H9 (cell line): ENCODE measurements at regions not wholly inside any gene's neighbourhood (a gene's known extent, or its start where the extent isn't known, plus 50 kb on each side); places are given as distances from the start of the nearest gene placed in this dataset.

ENCODE experiments used
- DNase-seq: peaks from one replicate; pipeline ENCODE4 v3.0.0-alpha.2; 2017
- H2AFZ ChIP-seq: one replicate; pipeline ENCODE4 v1.6.1; 2013; ENCODE audit warnings: mild to moderate bottlenecking, low read length, control low read depth, moderate library complexity
- H2AK5ac ChIP-seq: 2 replicates; pipeline ENCODE4 v1.6.1; 2013; ENCODE audit warnings: low read length, control low read depth, mixed read lengths; ENCODE audit not compliant: insufficient read length
- H2BK120ac ChIP-seq: one replicate; pipeline ENCODE4 v1.6.1; 2013; ENCODE audit warnings: low read depth, mild to moderate bottlenecking, low read length, control low read depth, inconsistent platforms; ENCODE audit not compliant: poor library complexity, severe bottlenecking
- H2BK12ac ChIP-seq: 2 replicates; pipeline ENCODE4 v1.6.1; 2013; ENCODE audit warnings: low read length, control low read depth, mixed read lengths, low read depth; ENCODE audit not compliant: insufficient read length
- H2BK15ac ChIP-seq: 2 replicates; pipeline ENCODE4 v1.6.1; 2013; ENCODE audit warnings: low read depth, low read length, control low read depth
- H2BK20ac ChIP-seq: one replicate; pipeline ENCODE4 v1.6.1; 2013; ENCODE audit warnings: low read depth, mild to moderate bottlenecking, low read length, control low read depth, inconsistent platforms; ENCODE audit not compliant: poor library complexity, severe bottlenecking
- H2BK5ac ChIP-seq: 2 replicates; pipeline ENCODE4 v1.6.1; 2013; ENCODE audit warnings: low read length, control low read depth, mixed read lengths; ENCODE audit not compliant: insufficient read length
- H3K14ac ChIP-seq: 2 replicates; pipeline ENCODE4 v1.6.1; 2013; ENCODE audit warnings: low read length, control low read depth; ENCODE audit not compliant: insufficient read depth
- H3K18ac ChIP-seq: 2 replicates; pipeline ENCODE4 v1.6.1; 2013; ENCODE audit warnings: low read depth, mild to moderate bottlenecking, mixed read lengths, low read length, control low read depth; ENCODE audit not compliant: insufficient read length
- H3K23ac ChIP-seq: 2 replicates; pipeline ENCODE4 v1.6.1; 2013; ENCODE audit warnings: low read length, control low read depth, mixed read lengths, low read depth; ENCODE audit not compliant: insufficient read length
- H3K23me2 ChIP-seq: 2 replicates; pipeline ENCODE4 v1.6.1; 2013; ENCODE audit warnings: low read depth, mild to moderate bottlenecking, mixed read lengths, low read length, control low read depth; ENCODE audit not compliant: insufficient read length, poor library complexity, severe bottlenecking
- H3K27ac ChIP-seq: 2 replicates; pipeline ENCODE4 v1.5.1; 2013; ENCODE audit warnings: low read length, control low read depth, mixed read lengths, low read depth; ENCODE audit not compliant: insufficient read length
- H3K27me3 ChIP-seq: 2 replicates; pipeline ENCODE4 v1.6.1; 2013; ENCODE audit warnings: low read length, control low read depth, inconsistent platforms; ENCODE audit not compliant: insufficient read depth
- H3K4ac ChIP-seq: 2 replicates; pipeline ENCODE4 v1.6.1; 2013; ENCODE audit warnings: low read depth, mild to moderate bottlenecking, control low read depth, inconsistent platforms, low read length, moderate library complexity
- H3K4me1 ChIP-seq: 2 replicates; pipeline ENCODE4 v1.6.1; 2013; ENCODE audit warnings: low read length, control low read depth, inconsistent platforms; ENCODE audit not compliant: insufficient read depth
- H3K4me2 ChIP-seq: 2 replicates; pipeline ENCODE4 v1.6.1; 2013; ENCODE audit warnings: low read length, control low read depth, mixed read lengths; ENCODE audit not compliant: insufficient read length, insufficient read depth
- H3K56ac ChIP-seq: 2 replicates; pipeline ENCODE4 v1.6.1; 2013; ENCODE audit warnings: low read depth, mild to moderate bottlenecking, mixed read lengths, low read length, control low read depth; ENCODE audit not compliant: insufficient read length
- H3K79me1 ChIP-seq: 2 replicates; pipeline ENCODE4 v1.6.1; 2013; ENCODE audit warnings: low read depth, mild to moderate bottlenecking, moderate library complexity, low read length, control low read depth, inconsistent platforms; ENCODE audit not compliant: insufficient read depth, poor library complexity, severe bottlenecking
- H3K79me2 ChIP-seq: 2 replicates; pipeline ENCODE4 v1.6.1; 2013; ENCODE audit warnings: low read length, control low read depth, inconsistent platforms; ENCODE audit not compliant: insufficient read depth
- H3K9ac ChIP-seq: 2 replicates; pipeline ENCODE4 v1.6.1; 2013; ENCODE audit warnings: low read length, control low read depth, mixed read lengths; ENCODE audit not compliant: insufficient read length; ENCODE audit errors: extremely low read depth
- H3K9me3 ChIP-seq: one replicate; pipeline ENCODE4 v1.6.1; 2013; ENCODE audit warnings: low read depth, low read length, inconsistent platforms; ENCODE audit not compliant: control insufficient read depth
- H3T11ph ChIP-seq: one replicate; pipeline ENCODE4 v1.6.1; 2013; ENCODE audit warnings: mild to moderate bottlenecking, low read length, control low read depth, inconsistent platforms
- H4K20me1 ChIP-seq: one replicate; pipeline ENCODE4 v1.6.1; 2013; ENCODE audit not compliant: control insufficient read depth, insufficient read length, insufficient read depth
- H4K5ac ChIP-seq: 2 replicates; pipeline ENCODE4 v1.6.1; 2013; ENCODE audit warnings: low read depth, mild to moderate bottlenecking, mixed read lengths, low read length, control low read depth; ENCODE audit not compliant: insufficient read length
- H4K8ac ChIP-seq: replicated peaks from 2 replicates; pipeline ENCODE4 v1.6.1; 2013; ENCODE audit warnings: low read length, control low read depth, mixed read lengths, low read depth; ENCODE audit not compliant: insufficient read length
- H4K91ac ChIP-seq: 2 replicates; pipeline ENCODE4 v1.6.1; 2013; ENCODE audit warnings: low read depth, mild to moderate bottlenecking, moderate library complexity, mixed read lengths, low read length, control low read depth; ENCODE audit not compliant: insufficient read length
- H3K27ac Mint-ChIP-seq, 3 experiments: 2 replicates in 2 of 3; 3 replicates in 1 of 3; pipeline ENCODE4 v1.8.0; 2020 to 2021; ENCODE audit warnings: mixed read lengths in 3 of 3, mild to moderate bottlenecking in 1 of 3, moderate library complexity in 1 of 3
- H3K27me3 Mint-ChIP-seq: 2 replicates; pipeline ENCODE4 v1.8.0; 2021; ENCODE audit warnings: low read depth, mild to moderate bottlenecking, moderate library complexity, mixed read lengths
- H3K36me3 Mint-ChIP-seq, 3 experiments: 2 replicates in 2 of 3; 3 replicates in 1 of 3; pipeline ENCODE4 v1.8.0; 2020 to 2021; ENCODE audit warnings: low read depth in 3 of 3, mixed read lengths in 3 of 3; ENCODE audit not compliant: insufficient read depth in 1 of 3
- H3K4me1 Mint-ChIP-seq, 2 experiments: 2 replicates each; pipeline ENCODE4 v1.8.0; 2020; ENCODE audit warnings: mixed read lengths in 2 of 2
- H3K4me3 Mint-ChIP-seq, 2 experiments: 2 replicates in 1 of 2; 3 replicates in 1 of 2; pipeline ENCODE4 v1.8.0; 2020 to 2021; ENCODE audit warnings: mild to moderate bottlenecking in 2 of 2, mixed read lengths in 2 of 2, moderate library complexity in 1 of 2
- H3K9me3 Mint-ChIP-seq, 2 experiments: 2 replicates in 1 of 2; 3 replicates in 1 of 2; pipeline ENCODE4 v1.8.0; 2020; ENCODE audit warnings: mild to moderate bottlenecking in 2 of 2, mixed read lengths in 2 of 2, moderate library complexity in 1 of 2
- CTCF ChIP-seq: fragments of 200-600 bp; sonication (generic); conservative IDR thresholded peaks from 3 replicates; pipeline ENCODE4 v1.8.0; 2021; ENCODE audit warnings: antibody characterized with exemption, mild to moderate bottlenecking
- WGBS: extraction: QIAGEN DNeasy Blood & Tissue Kit; methylation state at CpG from one replicate; pipeline ENCODE4 v1.1.7; 2013; ENCODE audit warnings: missing lambda C conversion rate, low lambda C conversion rate, mixed read lengths; ENCODE audit not compliant: insufficient read length; ENCODE audit errors: extremely low coverage; 5-methylcytosine and 5-hydroxymethylcytosine counted together

- H3K18ac ChIP-seq: no peak overlapping the region
- no peak overlapping the region for H3K4me2 ChIP-seq
- no peaks in the 10 kb centered on the region for H3K9me3 ChIP-seq
- H2AK5ac ChIP-seq: no peak overlapping the region
- Mint-ChIP-seq H3K36me3 (peaks cover 4 to 7% (median 6%) of the 10 kb centered on the region in 3 experiments), H3K4me1 (no peaks in the 10 kb centered on the region), H3K4me3 (no peak overlapping the region), H3K27ac (no peak overlapping the region), H3K27me3 (peaks cover 18% of the 10 kb centered on the region), H3K9me3 (peaks cover 6 to 7% of the 10 kb centered on the region in 2 experiments)
- no peak overlapping the region for H4K8ac ChIP-seq
- no peak overlapping the region for H4K5ac ChIP-seq
- H2BK12ac ChIP-seq: no peak overlapping the region
- H3K4me1 ChIP-seq: no peaks in the 10 kb centered on the region
- no peak overlapping the region for H3K9ac ChIP-seq
- H3K14ac ChIP-seq: no peak overlapping the region
- no peak overlapping the region for H3K23ac ChIP-seq
- no peak overlapping the region for H4K91ac ChIP-seq
- no peak for DNase-seq
- H2BK120ac ChIP-seq: no peak overlapping the region
- no peak for TF ChIP-seq CTCF
- no peaks in the 10 kb centered on the region for H3K79me1 ChIP-seq
- no peak overlapping the region for H3K27ac ChIP-seq
- no peaks in the 10 kb centered on the region for H3K23me2 ChIP-seq
- H3K79me2 ChIP-seq: no peaks in the 10 kb centered on the region
- WGBS: no CpG with 5 or more reads among the region's 4 CpGs
- H2BK15ac ChIP-seq: no peak overlapping the region
- H2BK20ac ChIP-seq: no peak overlapping the region
- H3K4ac ChIP-seq: no peak overlapping the region
- H3K27me3 ChIP-seq: no peaks in the 10 kb centered on the region; the same call in 1 of the 2 replicates
- no peak overlapping the region for H3K56ac ChIP-seq
- no peak overlapping the region for H3T11ph ChIP-seq
- no peak overlapping the region for H2AFZ ChIP-seq
- H4K20me1 ChIP-seq: no peaks in the 10 kb centered on the region
- no peak overlapping the region for H2BK5ac ChIP-seq
Observed at GRCh38 chr2:117065912-117066311, 748.6 kb upstream of the DDX18 start.
